PC-3 (cell line): ENCODE measurements at regions not wholly inside any gene's neighbourhood (a gene's known extent, or its start where the extent isn't known, plus 50 kb on each side); places are given as distances from the start of the nearest gene placed in this dataset.
A peak's percentile ranks its signal among the peaks of the same experiment; 100 is the strongest.
"Not testable (repeated sequence)": the region's sequence is repeated elsewhere in the genome, so short reads cannot be mapped to it uniquely, and the experiment has no call there.

Experiments
- ATAC-seq: fragments of 200-7000 bp; cut with Tn5 transposase; 2 replicates; pipeline ENCODE4 v1.9.1; 2020; ENCODE audit warnings: mild to moderate bottlenecking, moderate library complexity
- BruUV-seq: library from RNA; stranded (reverse); fragments of 400-500 nt; replicated peaks from 2 replicates; lab custom pipeline; 2021; lab: Mats Ljungman, UMichigan
- CTCF ChIA-PET: fragments of 300-600 bp; sonication (Branson Sonifier 250); formaldehyde crosslinking; loops from one replicate; lab custom pipeline; 2022; ENCODE audit warnings: antibody characterized with exemption; lab: Charles Lee
- POLR2A ChIA-PET: fragments of 300-600 bp; sonication (Branson Sonifier 250); formaldehyde crosslinking; loops from one replicate; lab custom pipeline; 2022; ENCODE audit warnings: antibody characterized with exemption; ENCODE audit not compliant: unreplicated experiment; lab: Charles Lee
- DNase-seq: peaks from one replicate; pipeline ENCODE4 v3.0.0-alpha.2; 2015
- H2AFZ ChIP-seq: fragments of 300-600 bp; sonication (generic); 2 replicates; pipeline ENCODE4 v1.6.0; 2016; ENCODE audit warnings: antibody characterized with exemption, low read length
- H3F3A ChIP-seq: fragments of 300-600 bp; sonication (generic); one replicate; pipeline ENCODE4 v1.6.0; 2017; ENCODE audit warnings: antibody characterized with exemption, low read length, control low read depth, mild to moderate bottlenecking; ENCODE audit not compliant: unreplicated experiment
- H3K27ac ChIP-seq: fragments of 300-600 bp; sonication (generic); 2 replicates; pipeline ENCODE4 v1.5.1; 2016; ENCODE audit warnings: mild to moderate bottlenecking, low read length
- H3K27me3 ChIP-seq: fragments of 300-600 bp; sonication (generic); 2 replicates; pipeline ENCODE4 v1.6.1; 2016; ENCODE audit warnings: low read length, mixed read lengths
- H3K36me3 ChIP-seq: fragments of 300-600 bp; sonication (generic); 2 replicates; pipeline ENCODE4 v1.6.1; 2016; ENCODE audit warnings: low read depth, mixed run types, low read length, mixed read lengths
- H3K4me1 ChIP-seq: fragments of 300-600 bp; sonication (generic); 2 replicates; pipeline ENCODE4 v1.5.1; 2016; ENCODE audit warnings: low read length; ENCODE audit not compliant: insufficient read depth
- H3K4me2 ChIP-seq: fragments of 300-600 bp; sonication (generic); 2 replicates; pipeline ENCODE4 v1.6.0; 2016; ENCODE audit warnings: low read length
- H3K4me3 ChIP-seq: fragments of 300-600 bp; sonication (generic); 2 replicates; pipeline ENCODE4 v1.5.1; 2016; ENCODE audit warnings: mild to moderate bottlenecking, low read length, mixed read lengths
- H3K79me2 ChIP-seq: fragments of 300-600 bp; sonication (generic); 2 replicates; pipeline ENCODE4 v1.6.1; 2017; ENCODE audit warnings: low read length, mixed read lengths
- H3K9ac ChIP-seq: fragments of 300-600 bp; sonication (generic); 2 replicates; pipeline ENCODE4 v1.6.0; 2016; ENCODE audit warnings: mild to moderate bottlenecking, low read length
- H3K9me2 ChIP-seq: fragments of 300-600 bp; sonication (generic); replicated peaks from 2 replicates; pipeline ENCODE4 v1.6.1; 2016; ENCODE audit warnings: mixed run types, low read length, mixed read lengths
- H3K9me3 ChIP-seq: fragments of 300-600 bp; sonication (generic); 2 replicates; pipeline ENCODE4 v1.6.1; 2016; ENCODE audit warnings: low read length, mixed read lengths
- H4K20me1 ChIP-seq: fragments of 300-600 bp; sonication (generic); 2 replicates; pipeline ENCODE4 v1.6.1; 2016; ENCODE audit warnings: low read length, mixed read lengths
- intact Hi-C: fragments of 100-400 bp; cut with micrococcal nuclease; formaldehyde crosslinking; loops from 2 replicates; pipeline ENCODE4 v1.9.0; 2023

GRCh38 chr14:19330678-19331077 is 103.5 kb downstream of the POTEG start:
- POLR2A ChIA-PET, H3K36me3 ChIP-seq, H3K4me1 ChIP-seq, H3F3A ChIP-seq, H3K4me2 ChIP-seq, DNase-seq, H3K4me3 ChIP-seq, H3K9me2 ChIP-seq, H3K27ac ChIP-seq, H3K79me2 ChIP-seq, H4K20me1 ChIP-seq, ATAC-seq, H3K9ac ChIP-seq, BruUV-seq, H2AFZ ChIP-seq, CTCF ChIA-PET, H3K9me3 ChIP-seq, H3K27me3 ChIP-seq, intact Hi-C loops: not testable (repeated sequence)

- H3K79me2 ChIP-seq, H3K4me2 ChIP-seq, H3K27me3 ChIP-seq, CTCF ChIA-PET, H3K36me3 ChIP-seq, BruUV-seq, H3K9me3 ChIP-seq, H4K20me1 ChIP-seq, H3K27ac ChIP-seq, intact Hi-C loops, H2AFZ ChIP-seq, H3K4me3 ChIP-seq, DNase-seq, H3K9ac ChIP-seq, H3F3A ChIP-seq, H3K4me1 ChIP-seq, H3K9me2 ChIP-seq, POLR2A ChIA-PET: not testable (repeated sequence)
- peak; percentile 95 for ATAC-seq
Observed at GRCh38 chr14:19337232-19338059, 96.7 kb downstream of the POTEG start.

- H3K27me3 ChIP-seq, H3K9me3 ChIP-seq, H3K36me3 ChIP-seq, H3K9ac ChIP-seq, BruUV-seq, ATAC-seq, CTCF ChIA-PET, H4K20me1 ChIP-seq, H3K4me3 ChIP-seq, H2AFZ ChIP-seq, POLR2A ChIA-PET, H3K4me2 ChIP-seq, H3K79me2 ChIP-seq, H3K27ac ChIP-seq, H3F3A ChIP-seq, DNase-seq, intact Hi-C loops, H3K4me1 ChIP-seq, H3K9me2 ChIP-seq: not testable (repeated sequence)
Observed at GRCh38 chr14:19338060-19338372, 96.1 kb downstream of the POTEG start.

- H3F3A ChIP-seq, H3K79me2 ChIP-seq, BruUV-seq, H3K4me3 ChIP-seq, H3K4me2 ChIP-seq, H3K36me3 ChIP-seq, POLR2A ChIA-PET, H3K9me2 ChIP-seq, intact Hi-C loops, CTCF ChIA-PET, H3K27ac ChIP-seq, H3K9me3 ChIP-seq, H3K27me3 ChIP-seq, DNase-seq, ATAC-seq, H3K4me1 ChIP-seq, H2AFZ ChIP-seq, H3K9ac ChIP-seq, H4K20me1 ChIP-seq: not testable (repeated sequence)
Observed at GRCh38 chr14:19340976-19341375, 93.2 kb downstream of the POTEG start.

GRCh38 chr14:19341627-19342026 is 92.5 kb downstream of the POTEG start:
- H3K4me2 ChIP-seq, ATAC-seq, CTCF ChIA-PET, H4K20me1 ChIP-seq, H3K79me2 ChIP-seq, BruUV-seq, H3K9me2 ChIP-seq, H3K4me3 ChIP-seq, DNase-seq, H3K27me3 ChIP-seq, POLR2A ChIA-PET, H3K27ac ChIP-seq, H3F3A ChIP-seq, H3K9ac ChIP-seq, H3K4me1 ChIP-seq, H2AFZ ChIP-seq, H3K36me3 ChIP-seq, intact Hi-C loops, H3K9me3 ChIP-seq: not testable (repeated sequence)

GRCh38 chr14:19344261-19344660 is 89.9 kb downstream of the POTEG start:
- peak overlapping the region; percentile 67 for H3K4me2 ChIP-seq
- ATAC-seq, H3K9ac ChIP-seq, H3K79me2 ChIP-seq, DNase-seq, BruUV-seq, intact Hi-C loops, H3K27me3 ChIP-seq, H3K4me1 ChIP-seq, H3K36me3 ChIP-seq, H3K27ac ChIP-seq, H4K20me1 ChIP-seq, H3K9me3 ChIP-seq, POLR2A ChIA-PET, H3K9me2 ChIP-seq, H3F3A ChIP-seq, CTCF ChIA-PET: not testable (repeated sequence)
- H2AFZ ChIP-seq, result peak overlapping the region; percentile 68; the same call in 1 of the 2 replicates
- peak overlapping the region; percentile 38; the same call in 1 of the 2 replicates for H3K4me3 ChIP-seq
